Progenitor cell of endocrine pancreas (in vitro differentiated cells): ENCODE measurements at regions not wholly inside any gene's neighbourhood (a gene's known extent, or its start where the extent isn't known, plus 50 kb on each side); places are given as distances from the start of the nearest gene placed in this dataset.

Experiments
- DNase-seq: peaks from one replicate; pipeline ENCODE4 v3.0.0; 2021; ENCODE audit warnings: low spot score; ENCODE audit not compliant: unreplicated experiment
- H3K27ac Mint-ChIP-seq: 2 replicates; pipeline ENCODE4 v1.8.0; 2021; ENCODE audit warnings: mild to moderate bottlenecking, moderate library complexity, mixed read lengths
- H3K27me3 Mint-ChIP-seq: 2 replicates; pipeline ENCODE4 v1.8.0; 2021; ENCODE audit warnings: mixed read lengths
- H3K36me3 Mint-ChIP-seq: 2 replicates; pipeline ENCODE4 v1.8.0; 2022; ENCODE audit warnings: mixed read lengths; ENCODE audit not compliant: insufficient read depth
- H3K4me1 Mint-ChIP-seq: 2 replicates; pipeline ENCODE4 v1.8.0; 2021; ENCODE audit warnings: low read depth, mixed read lengths
- H3K4me3 Mint-ChIP-seq: 2 replicates; pipeline ENCODE4 v1.8.0; 2021; ENCODE audit warnings: low read depth, mild to moderate bottlenecking, moderate library complexity, mixed read lengths
- H3K9me3 Mint-ChIP-seq: 2 replicates; pipeline ENCODE4 v1.8.0; 2021; ENCODE audit warnings: low read depth, mixed read lengths
- TF ChIP-seq, protein P1 (sequence below): fragments of 200-600 bp; sonication (generic); IDR thresholded peaks from one replicate; pipeline ENCODE4 v1.5.0; 2021; ENCODE audit warnings: antibody characterized with exemption, mild to moderate bottlenecking; ENCODE audit not compliant: unreplicated experiment

DNA sequence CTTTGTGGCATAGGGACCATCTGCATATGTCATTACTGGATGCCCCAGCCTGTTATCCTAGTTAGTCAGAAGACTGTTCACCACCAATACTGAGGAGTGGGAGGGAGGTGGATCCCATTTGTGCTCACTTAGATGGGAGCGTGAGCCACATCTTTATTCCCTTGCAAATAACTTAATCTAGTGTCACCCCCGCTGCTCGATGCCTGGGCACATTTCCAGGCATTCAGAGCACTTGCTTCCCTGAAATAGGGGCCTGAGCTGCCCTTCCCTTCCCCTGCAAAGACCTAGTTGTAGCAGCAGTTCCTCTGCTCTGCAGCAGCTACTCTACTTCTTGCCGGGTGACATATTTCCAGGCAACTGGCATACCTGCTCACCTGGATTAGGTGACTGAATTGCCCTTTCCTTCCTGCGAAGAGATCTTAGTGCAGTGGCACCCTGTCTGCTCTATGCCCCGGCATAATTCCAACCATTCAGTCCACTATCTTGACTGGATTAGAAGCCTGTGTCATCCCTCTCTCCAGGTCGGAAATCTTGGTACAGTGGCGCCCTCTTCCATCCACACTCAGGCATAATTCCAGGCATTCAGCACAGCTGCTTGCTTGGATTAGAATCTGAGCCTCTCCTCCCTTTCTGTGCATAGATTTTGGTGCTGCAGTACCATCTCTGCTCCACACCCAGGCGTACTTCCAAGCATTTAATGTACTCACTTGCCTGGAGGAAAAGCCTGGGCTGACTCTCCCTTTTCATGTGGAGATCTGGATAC is 1389.1 kb upstream of the TMEFF2 start:
- Mint-ChIP-seq H3K4me1 (peaks cover 9% of the 10 kb centered on the region), H3K4me3 (no peak overlapping the region), H3K27ac (no peak overlapping the region), H3K36me3 (peaks cover 5% of the 10 kb centered on the region), H3K27me3 (no peaks in the 10 kb centered on the region), H3K9me3 (peaks cover 12% of the 10 kb centered on the region)
- DNase-seq, result no peak
- TF ChIP-seq, protein P1, sequence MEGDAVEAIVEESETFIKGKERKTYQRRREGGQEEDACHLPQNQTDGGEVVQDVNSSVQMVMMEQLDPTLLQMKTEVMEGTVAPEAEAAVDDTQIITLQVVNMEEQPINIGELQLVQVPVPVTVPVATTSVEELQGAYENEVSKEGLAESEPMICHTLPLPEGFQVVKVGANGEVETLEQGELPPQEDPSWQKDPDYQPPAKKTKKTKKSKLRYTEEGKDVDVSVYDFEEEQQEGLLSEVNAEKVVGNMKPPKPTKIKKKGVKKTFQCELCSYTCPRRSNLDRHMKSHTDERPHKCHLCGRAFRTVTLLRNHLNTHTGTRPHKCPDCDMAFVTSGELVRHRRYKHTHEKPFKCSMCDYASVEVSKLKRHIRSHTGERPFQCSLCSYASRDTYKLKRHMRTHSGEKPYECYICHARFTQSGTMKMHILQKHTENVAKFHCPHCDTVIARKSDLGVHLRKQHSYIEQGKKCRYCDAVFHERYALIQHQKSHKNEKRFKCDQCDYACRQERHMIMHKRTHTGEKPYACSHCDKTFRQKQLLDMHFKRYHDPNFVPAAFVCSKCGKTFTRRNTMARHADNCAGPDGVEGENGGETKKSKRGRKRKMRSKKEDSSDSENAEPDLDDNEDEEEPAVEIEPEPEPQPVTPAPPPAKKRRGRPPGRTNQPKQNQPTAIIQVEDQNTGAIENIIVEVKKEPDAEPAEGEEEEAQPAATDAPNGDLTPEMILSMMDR, result no peak

DNA sequence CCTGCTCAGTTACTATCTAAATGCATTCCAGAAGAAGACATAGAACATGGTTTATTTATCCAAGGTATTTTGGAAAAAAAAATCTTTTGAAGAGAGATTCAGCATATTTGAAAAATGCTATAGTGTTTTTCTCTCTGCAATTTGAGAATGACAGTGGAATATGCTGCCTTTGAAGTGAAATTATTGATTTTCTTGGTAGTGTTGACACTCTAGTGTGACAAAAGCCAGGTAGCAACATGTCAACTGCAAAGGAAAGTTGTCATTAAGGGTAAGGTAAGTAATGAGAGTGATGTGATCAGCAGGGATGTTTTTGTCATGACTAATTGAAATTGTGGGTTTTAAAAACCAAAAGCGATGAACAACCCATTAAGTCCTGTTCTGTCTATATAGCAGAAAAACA is 1387.1 kb upstream of the TMEFF2 start:
- H3K27ac Mint-ChIP-seq, result no peak overlapping the region
- TF ChIP-seq, protein P1, result no peak
- no peaks in the 10 kb centered on the region for H3K27me3 Mint-ChIP-seq
- peaks cover 18% of the 10 kb centered on the region for H3K9me3 Mint-ChIP-seq
- H3K4me1 Mint-ChIP-seq, result peaks cover 9% of the 10 kb centered on the region
- no peak for DNase-seq
- no peak overlapping the region for H3K4me3 Mint-ChIP-seq
- H3K36me3 Mint-ChIP-seq, result peaks cover 7% of the 10 kb centered on the region

DNA sequence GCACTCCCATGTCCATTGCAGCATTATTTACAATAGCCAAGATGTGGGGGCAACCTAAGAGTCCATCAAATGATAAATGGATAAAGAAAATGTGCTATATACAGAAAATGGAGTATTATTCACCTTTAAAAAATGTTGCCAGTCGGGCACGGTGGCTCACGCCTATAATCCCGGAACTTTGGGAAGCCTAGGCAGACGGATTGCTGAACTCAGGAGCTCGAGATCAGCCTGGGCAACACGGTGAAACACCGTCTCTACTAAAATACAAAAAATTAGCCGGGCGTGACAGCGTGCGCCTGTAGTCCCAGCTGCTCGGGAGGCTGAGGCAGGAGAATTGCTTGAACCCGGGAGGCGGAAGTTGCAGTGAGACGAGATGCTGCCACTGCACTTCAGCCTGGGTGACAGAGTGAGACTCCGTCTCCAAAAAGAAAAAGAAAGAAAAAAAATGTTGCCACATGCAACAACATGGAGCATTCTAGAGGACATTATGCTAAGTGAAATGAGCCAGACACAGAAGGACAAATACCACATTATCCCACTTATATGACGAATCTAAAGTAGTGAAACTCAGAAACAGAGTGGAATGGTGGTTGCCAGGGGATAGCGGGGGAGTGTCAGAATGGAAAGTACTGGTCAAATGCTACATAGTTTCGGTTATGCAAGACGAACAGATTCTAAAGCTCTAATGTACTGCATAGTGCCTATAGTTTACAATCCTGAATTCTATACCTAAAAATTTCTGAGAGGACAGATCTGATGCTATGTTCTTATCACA is 1385.6 kb upstream of the TMEFF2 start:
- Mint-ChIP-seq H3K4me3 (no peak overlapping the region), H3K27ac (no peak overlapping the region), H3K4me1 (peaks cover 11% of the 10 kb centered on the region), H3K9me3 (peaks cover 13% of the 10 kb centered on the region), H3K36me3 (peaks cover 5% of the 10 kb centered on the region), H3K27me3 (no peaks in the 10 kb centered on the region)
- no peak for DNase-seq
- TF ChIP-seq, protein P1, result no peak

DNA sequence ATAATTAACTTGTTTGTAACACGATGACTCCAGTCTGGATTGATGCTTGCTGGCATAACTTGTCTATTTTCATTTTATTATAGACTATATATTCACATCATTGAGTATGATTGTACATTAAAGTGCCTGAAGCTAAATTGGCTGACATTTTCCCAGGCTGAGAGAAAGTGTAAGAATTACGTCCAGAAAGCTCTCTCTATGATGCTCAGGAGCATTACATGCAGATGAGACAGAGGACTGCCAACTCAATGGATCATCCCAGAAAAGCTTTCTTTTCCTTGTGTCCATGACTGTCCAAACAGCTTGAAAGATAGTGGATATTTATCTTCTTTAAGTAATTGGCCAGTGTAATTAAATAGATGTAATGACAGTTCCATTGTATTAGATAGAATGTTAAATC is 1372.2 kb upstream of the TMEFF2 start:
- no peaks in the 10 kb centered on the region for H3K4me1 Mint-ChIP-seq
- no peaks in the 10 kb centered on the region for H3K27me3 Mint-ChIP-seq
- no peak overlapping the region for H3K4me3 Mint-ChIP-seq
- H3K27ac Mint-ChIP-seq, result no peak overlapping the region
- TF ChIP-seq, protein P1, result no peak
- no peak for DNase-seq
- peaks cover 12% of the 10 kb centered on the region for H3K9me3 Mint-ChIP-seq
- no peaks in the 10 kb centered on the region for H3K36me3 Mint-ChIP-seq

DNA sequence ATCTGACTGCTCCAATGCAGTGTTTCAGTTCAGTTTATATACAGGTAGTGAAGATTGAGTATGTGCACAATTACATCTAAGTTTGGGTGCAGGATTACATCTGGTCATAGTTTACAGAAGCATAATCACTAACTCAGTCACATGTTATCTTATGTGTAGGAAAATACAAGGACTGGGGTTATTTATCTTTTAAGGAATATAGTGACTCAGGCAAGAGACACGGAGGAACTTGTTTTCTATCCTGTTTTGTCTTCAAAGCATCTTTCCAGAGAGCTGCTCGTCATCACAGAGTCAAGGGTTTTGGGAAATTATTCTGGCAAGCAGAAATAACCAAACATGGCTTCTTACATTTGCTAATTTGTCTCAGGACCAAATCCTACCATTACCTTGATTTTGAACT is 1371.5 kb upstream of the TMEFF2 start:
- Mint-ChIP-seq H3K27ac (no peak overlapping the region), H3K9me3 (peaks cover 12% of the 10 kb centered on the region), H3K4me1 (no peaks in the 10 kb centered on the region), H3K4me3 (no peak overlapping the region), H3K36me3 (no peaks in the 10 kb centered on the region), H3K27me3 (no peaks in the 10 kb centered on the region)
- TF ChIP-seq, protein P1, result no peak
- no peak for DNase-seq
